ENCODE measurements at regions not wholly inside any gene's neighbourhood (a gene's known extent, or its start where the extent isn't known, plus 50 kb on each side); places are given as distances from the start of the nearest gene placed in this dataset.
"Not testable (repeated sequence)": the region's sequence is repeated elsewhere in the genome, so short reads cannot be mapped to it uniquely, and the experiment has no call there.

DNA sequence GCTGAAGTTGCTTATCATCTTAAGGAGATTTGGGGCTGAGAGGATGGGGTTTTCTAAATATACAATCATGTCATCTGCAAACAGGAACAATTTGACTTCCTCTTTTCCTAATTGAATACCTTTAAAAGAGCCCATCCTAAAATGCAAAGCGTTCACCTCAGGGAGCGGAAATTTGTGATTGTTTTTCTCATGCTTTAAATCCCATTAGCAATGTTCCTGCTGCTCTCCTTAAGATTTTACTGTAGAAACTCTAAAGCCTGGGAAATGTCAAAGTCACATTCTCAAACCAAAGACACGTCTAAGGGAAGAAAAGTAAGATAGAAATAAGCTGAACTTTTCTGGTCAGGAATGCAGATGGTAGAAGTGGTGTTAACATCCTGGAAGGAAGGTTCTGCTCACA lies 285.8 kb upstream of the MAP2 start:
- TF ChIP-seq EZH2 (IDR thresholded peaks at IDR 0.05; ENCODE audit: borderline replicate concordance, low read depth, low read length, poor library complexity, severe bottlenecking): no peak
- TF ChIP-seq, protein P1, sequence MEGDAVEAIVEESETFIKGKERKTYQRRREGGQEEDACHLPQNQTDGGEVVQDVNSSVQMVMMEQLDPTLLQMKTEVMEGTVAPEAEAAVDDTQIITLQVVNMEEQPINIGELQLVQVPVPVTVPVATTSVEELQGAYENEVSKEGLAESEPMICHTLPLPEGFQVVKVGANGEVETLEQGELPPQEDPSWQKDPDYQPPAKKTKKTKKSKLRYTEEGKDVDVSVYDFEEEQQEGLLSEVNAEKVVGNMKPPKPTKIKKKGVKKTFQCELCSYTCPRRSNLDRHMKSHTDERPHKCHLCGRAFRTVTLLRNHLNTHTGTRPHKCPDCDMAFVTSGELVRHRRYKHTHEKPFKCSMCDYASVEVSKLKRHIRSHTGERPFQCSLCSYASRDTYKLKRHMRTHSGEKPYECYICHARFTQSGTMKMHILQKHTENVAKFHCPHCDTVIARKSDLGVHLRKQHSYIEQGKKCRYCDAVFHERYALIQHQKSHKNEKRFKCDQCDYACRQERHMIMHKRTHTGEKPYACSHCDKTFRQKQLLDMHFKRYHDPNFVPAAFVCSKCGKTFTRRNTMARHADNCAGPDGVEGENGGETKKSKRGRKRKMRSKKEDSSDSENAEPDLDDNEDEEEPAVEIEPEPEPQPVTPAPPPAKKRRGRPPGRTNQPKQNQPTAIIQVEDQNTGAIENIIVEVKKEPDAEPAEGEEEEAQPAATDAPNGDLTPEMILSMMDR (conservative IDR thresholded peaks at IDR 0.05; ENCODE audit: low read depth, low read length): no peak
- H3K4me1 ChIP-seq (ENCODE audit: insufficient read depth, low read length, poor library complexity, severe bottlenecking): no peaks in the 10 kb centered on the region
- H3K36me3 ChIP-seq (ENCODE audit: insufficient read depth, low read length, poor library complexity, severe bottlenecking): no peaks in the 10 kb centered on the region
- H3K4me3 ChIP-seq (ENCODE audit: low read depth, low read length, poor library complexity, severe bottlenecking): no peak overlapping the region
- DNase-seq (ENCODE audit: low spot score): no peak
- no peak overlapping the region for H3K27ac ChIP-seq (ENCODE audit: low read depth, low read length, poor library complexity, severe bottlenecking)
- peaks cover 33% of the 10 kb centered on the region for H3K27me3 ChIP-seq (replicated peaks; ENCODE audit: insufficient read depth, low read depth, low read length, poor library complexity)
- no peaks in the 10 kb centered on the region for H3K9me3 ChIP-seq (ENCODE audit: low read depth, low read length, poor library complexity, severe bottlenecking)
- intact Hi-C loops (cut with micrococcal nuclease; ENCODE audit: unreplicated experiment): no loop called here
- no TSS peak for BruUV-seq (replicated peaks)
- POLR2A ChIA-PET (ENCODE audit: low non-redundant PET): no interaction called here
- CTCF ChIA-PET: no interaction called here

DNA sequence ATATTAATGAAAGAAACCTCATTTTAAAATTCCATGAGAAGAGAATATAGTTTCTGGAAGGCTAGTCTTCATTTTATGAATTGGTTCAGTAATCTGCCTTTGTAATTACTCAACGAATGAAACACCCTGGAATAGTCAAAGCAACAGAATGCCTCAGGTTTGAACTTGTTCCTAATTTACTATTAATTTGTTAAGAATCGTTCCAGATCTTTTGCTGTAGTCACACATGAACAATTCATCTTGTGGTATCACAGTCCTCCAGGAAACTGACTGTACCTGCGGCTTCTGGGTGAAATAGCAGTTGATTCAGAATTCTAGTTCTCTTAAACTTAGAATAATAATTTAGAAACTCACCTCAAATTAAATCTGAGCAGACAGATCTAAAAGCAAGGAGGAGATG lies 282.7 kb upstream of the MAP2 start:
- TF ChIP-seq EZH2 (IDR thresholded peaks at IDR 0.05; ENCODE audit: borderline replicate concordance, low read depth, low read length, poor library complexity, severe bottlenecking): no peak
- TF ChIP-seq, protein P1 (conservative IDR thresholded peaks at IDR 0.05; ENCODE audit: low read depth, low read length): no peak
- DNase-seq (ENCODE audit: low spot score): no peak
- ChIA-PET POLR2A (ENCODE audit: low non-redundant PET) (no interaction called here), CTCF (no interaction called here)
- Histone ChIP-seq H3K27ac (ENCODE audit: low read depth, low read length, poor library complexity, severe bottlenecking) (no peak overlapping the region), H3K27me3 (replicated peaks; ENCODE audit: insufficient read depth, low read depth, low read length, poor library complexity) (peaks cover 52% of the 10 kb centered on the region), H3K36me3 (ENCODE audit: insufficient read depth, low read length, poor library complexity, severe bottlenecking) (no peaks in the 10 kb centered on the region), H3K9me3 (ENCODE audit: low read depth, low read length, poor library complexity, severe bottlenecking) (no peaks in the 10 kb centered on the region), H3K4me1 (ENCODE audit: insufficient read depth, low read length, poor library complexity, severe bottlenecking) (no peaks in the 10 kb centered on the region), H3K4me3 (ENCODE audit: low read depth, low read length, poor library complexity, severe bottlenecking) (no peak overlapping the region)
- no TSS peak for BruUV-seq (replicated peaks)
- intact Hi-C loops (cut with micrococcal nuclease; ENCODE audit: unreplicated experiment): no loop called here

DNA sequence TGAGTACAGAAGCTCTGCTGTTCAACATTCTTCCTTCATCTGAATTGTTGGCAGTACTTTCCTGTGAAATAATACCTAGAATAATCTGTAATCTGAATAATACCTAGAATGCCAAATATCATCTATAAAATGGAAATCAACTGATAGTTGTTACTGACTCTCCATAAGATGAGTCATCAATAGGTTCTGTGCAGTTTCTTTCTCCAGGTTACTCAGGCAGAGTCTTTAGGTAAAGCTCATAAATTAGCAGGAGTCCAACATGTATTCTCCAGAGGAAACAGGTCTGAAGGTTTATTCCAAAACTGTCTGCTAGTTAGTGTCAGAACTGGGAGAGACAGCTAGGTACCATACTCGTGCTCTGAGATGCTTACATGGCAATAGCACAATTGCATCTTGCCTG lies 282.0 kb upstream of the MAP2 start:
- ChIA-PET POLR2A (ENCODE audit: low non-redundant PET) (no interaction called here), CTCF (no interaction called here)
- H3K27ac ChIP-seq (ENCODE audit: low read depth, low read length, poor library complexity, severe bottlenecking): no peak overlapping the region
- no peak overlapping the region for H3K4me3 ChIP-seq (ENCODE audit: low read depth, low read length, poor library complexity, severe bottlenecking)
- TF ChIP-seq, protein P1 (conservative IDR thresholded peaks at IDR 0.05; ENCODE audit: low read depth, low read length): no peak
- TF ChIP-seq EZH2 (IDR thresholded peaks at IDR 0.05; ENCODE audit: borderline replicate concordance, low read depth, low read length, poor library complexity, severe bottlenecking): no peak
- no peaks in the 10 kb centered on the region for H3K36me3 ChIP-seq (ENCODE audit: insufficient read depth, low read length, poor library complexity, severe bottlenecking)
- intact Hi-C loops (cut with micrococcal nuclease; ENCODE audit: unreplicated experiment): no loop called here
- no peak for DNase-seq (ENCODE audit: low spot score)
- H3K4me1 ChIP-seq (ENCODE audit: insufficient read depth, low read length, poor library complexity, severe bottlenecking): no peaks in the 10 kb centered on the region
- no TSS peak for BruUV-seq (replicated peaks)
- peaks cover 59% of the 10 kb centered on the region for H3K27me3 ChIP-seq (replicated peaks; ENCODE audit: insufficient read depth, low read depth, low read length, poor library complexity)
- H3K9me3 ChIP-seq (ENCODE audit: low read depth, low read length, poor library complexity, severe bottlenecking): no peaks in the 10 kb centered on the region

DNA sequence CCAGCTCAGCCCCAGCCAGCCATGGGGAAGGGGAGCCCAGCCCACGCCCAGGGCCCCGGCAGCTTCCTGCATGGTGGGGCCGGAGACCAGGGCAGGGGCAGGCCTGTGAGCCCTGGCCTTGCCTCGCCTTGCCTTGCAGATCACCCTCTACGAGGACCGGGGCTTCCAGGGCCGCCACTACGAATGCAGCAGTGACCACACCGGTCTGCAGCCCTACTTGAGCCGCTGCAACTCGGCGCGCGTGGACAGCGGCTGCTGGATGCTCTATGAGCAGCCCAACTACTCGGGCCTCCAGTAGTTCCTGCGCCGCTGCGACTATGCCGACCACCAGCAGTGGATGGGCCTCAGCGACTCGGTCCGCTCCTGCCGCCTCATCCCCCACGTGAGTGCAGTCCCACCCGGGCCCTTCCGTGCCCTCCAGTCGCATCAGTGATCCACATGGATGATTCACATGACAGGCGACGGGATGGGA lies 278.6 kb upstream of the MAP2 start:
- BruUV-seq (replicated peaks); POLR2A ChIA-PET (ENCODE audit: low non-redundant PET); H3K4me1 ChIP-seq (ENCODE audit: insufficient read depth, low read length, poor library complexity, severe bottlenecking); H3K4me3 ChIP-seq (ENCODE audit: low read depth, low read length, poor library complexity, severe bottlenecking); intact Hi-C loops (cut with micrococcal nuclease; ENCODE audit: unreplicated experiment); DNase-seq (ENCODE audit: low spot score); H3K9me3 ChIP-seq (ENCODE audit: low read depth, low read length, poor library complexity, severe bottlenecking); H3K36me3 ChIP-seq (ENCODE audit: insufficient read depth, low read length, poor library complexity, severe bottlenecking); CTCF ChIA-PET; H3K27ac ChIP-seq (ENCODE audit: low read depth, low read length, poor library complexity, severe bottlenecking): not testable (repeated sequence)
- peaks cover 60% of the 10 kb centered on the region for H3K27me3 ChIP-seq (replicated peaks; ENCODE audit: insufficient read depth, low read depth, low read length, poor library complexity)

Measured in A673 (cell line).